Stomach (tissue), 8 donors: ENCODE measurements at regions not wholly inside any gene's neighbourhood (a gene's known extent, or its start where the extent isn't known, plus 50 kb on each side); places are given as distances from the start of the nearest gene placed in this dataset.

Experiments
- DNase-seq, 2 donors: peaks; one replicate each; pipeline versions ENCODE4 v3.0.0 to v3.0.0-alpha.2; 2013 to 2019
- H3K27ac ChIP-seq, 5 donors: fragments of 200-600 bp in 4 of 5; sonication (generic) in 4 of 5; one replicate each; pipeline ENCODE4 v1.5.1; 2013 to 2019; ENCODE audit warnings: mild to moderate bottlenecking in 1 of 5, moderate library complexity in 1 of 5
- H3K27me3 ChIP-seq, 3 donors: fragments of 200-600 bp; sonication (generic); one replicate each; pipeline ENCODE4 v1.5.1; 2017 to 2019; ENCODE audit warnings: mixed run types in 1 of 3
- H3K36me3 ChIP-seq, 4 donors: fragments of 200-600 bp; sonication (generic); 1 replicate in 3 of 4; 2 replicates in 1 of 4; pipeline ENCODE4 v1.5.1; 2016 to 2019
- H3K4me1 ChIP-seq, 4 donors: fragments of 200-600 bp; sonication (generic); one replicate each; pipeline ENCODE4 v1.5.1; 2016 to 2019
- H3K4me3 ChIP-seq, 4 donors: fragments of 200-600 bp; sonication (generic) in 3 of 4; one replicate each; pipeline ENCODE4 v1.5.1; 2016 to 2019; ENCODE audit warnings: mild to moderate bottlenecking in 1 of 4
- H3K9me3 ChIP-seq, 4 donors: fragments of 200-600 bp; sonication (generic); one replicate each; pipeline ENCODE4 v1.5.1; 2016 to 2019
- EP300 ChIP-seq: sonication (generic); formaldehyde crosslinking; IDR thresholded peaks from one replicate; pipeline ENCODE4 v1.6.1; 2017; ENCODE audit warnings: antibody characterized with exemption
- POLR2A ChIP-seq, 4 donors: fragments of 450-650 bp; IDR thresholded peaks; one replicate each; pipeline ENCODE4 v1.6.1; 2016; ENCODE audit warnings: antibody characterized with exemption in 4 of 4, control low read depth in 2 of 4, mild to moderate bottlenecking in 1 of 4, moderate library complexity in 1 of 4
- POLR2AphosphoS5 ChIP-seq, 3 donors: sonication (generic); formaldehyde crosslinking; IDR thresholded peaks; one replicate each; pipeline ENCODE4 v1.6.1; 2016; ENCODE audit warnings: antibody characterized with exemption in 3 of 3
- WGBS, 5 donors: extraction: QIAGEN DNeasy Blood & Tissue Kit in 3 of 5; methylation state at CpG; one replicate each; pipeline versions ENCODE4 v1.1.5 to v1.1.7; 2013 to 2018; 5-methylcytosine and 5-hydroxymethylcytosine counted together
- intact Hi-C: fragments of 100-400 bp; cut with DNase I; formaldehyde crosslinking; loops from one replicate; pipeline ENCODE4 v1.15.1; 2023; ENCODE audit warnings: low total_unique reads
- TF ChIP-seq, protein P1 (sequence below), 7 experiments: fragments of 450-650 bp in 4 of 7; fragments of 200-600 bp in 3 of 7; sonication (generic) in 3 of 7; IDR thresholded peaks; one replicate each; pipeline ENCODE4 v1.5.1; 2016 to 2019; ENCODE audit warnings: antibody characterized with exemption in 7 of 7, control low read depth in 2 of 7, mild to moderate bottlenecking in 1 of 7
- donor health status: healthy with polysubstance abuse.
- donor health status: Bipolar disorder and iron deficiency.
- donor health status: healthy.

- intact Hi-C loops, result no loop called here
- Histone ChIP-seq H3K9me3 (no peaks in the 10 kb centered on the region), H3K27ac (no peak overlapping the region), H3K4me3 (no peak overlapping the region), H3K27me3 (peaks cover 0 to 4% (median 0%) of the 10 kb centered on the region in 3 donors), H3K36me3 (no peaks in the 10 kb centered on the region), H3K4me1 (no peaks in the 10 kb centered on the region)
- WGBS, 5 donors, result 46 to 55% (median 52%) methylated on average over 3 of the region's 3 CpGs
- DNase-seq, result no peak
- TF ChIP-seq POLR2AphosphoS5 (IDR thresholded peaks at IDR 0.05), result no peak
- TF ChIP-seq EP300, result no peak
- TF ChIP-seq, protein P1, sequence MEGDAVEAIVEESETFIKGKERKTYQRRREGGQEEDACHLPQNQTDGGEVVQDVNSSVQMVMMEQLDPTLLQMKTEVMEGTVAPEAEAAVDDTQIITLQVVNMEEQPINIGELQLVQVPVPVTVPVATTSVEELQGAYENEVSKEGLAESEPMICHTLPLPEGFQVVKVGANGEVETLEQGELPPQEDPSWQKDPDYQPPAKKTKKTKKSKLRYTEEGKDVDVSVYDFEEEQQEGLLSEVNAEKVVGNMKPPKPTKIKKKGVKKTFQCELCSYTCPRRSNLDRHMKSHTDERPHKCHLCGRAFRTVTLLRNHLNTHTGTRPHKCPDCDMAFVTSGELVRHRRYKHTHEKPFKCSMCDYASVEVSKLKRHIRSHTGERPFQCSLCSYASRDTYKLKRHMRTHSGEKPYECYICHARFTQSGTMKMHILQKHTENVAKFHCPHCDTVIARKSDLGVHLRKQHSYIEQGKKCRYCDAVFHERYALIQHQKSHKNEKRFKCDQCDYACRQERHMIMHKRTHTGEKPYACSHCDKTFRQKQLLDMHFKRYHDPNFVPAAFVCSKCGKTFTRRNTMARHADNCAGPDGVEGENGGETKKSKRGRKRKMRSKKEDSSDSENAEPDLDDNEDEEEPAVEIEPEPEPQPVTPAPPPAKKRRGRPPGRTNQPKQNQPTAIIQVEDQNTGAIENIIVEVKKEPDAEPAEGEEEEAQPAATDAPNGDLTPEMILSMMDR (IDR thresholded peaks at IDR 0.05), result no peak
- TF ChIP-seq POLR2A (IDR thresholded peaks at IDR 0.05), result no peak
Measured at GRCh38 chr15:61731099-61731498, 329.1 kb downstream of the VPS13C start.

DNA sequence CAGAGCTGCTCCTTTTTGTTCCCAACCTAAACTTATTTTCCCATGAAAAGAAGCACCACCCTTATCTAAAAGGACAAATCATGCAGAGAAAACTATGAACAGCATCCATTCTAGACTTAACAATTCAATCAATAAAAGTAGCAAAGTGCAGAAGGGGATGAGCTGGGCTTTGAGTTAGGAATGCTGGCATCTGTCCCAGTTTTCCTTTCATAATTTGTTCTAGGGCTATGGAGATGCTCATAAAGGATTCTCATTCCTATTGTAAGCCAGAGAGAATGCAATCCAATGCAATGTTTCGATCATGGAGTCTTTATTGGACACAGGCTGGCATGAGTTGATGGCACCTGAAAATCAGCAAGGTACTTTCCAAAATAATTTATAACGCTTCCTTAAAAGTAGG, 330.6 kb downstream of the VPS13C start:
- intact Hi-C loops, result no loop called here
- no peak for DNase-seq
- H3K27ac ChIP-seq, result no peak overlapping the region
- no peak for TF ChIP-seq POLR2A (IDR thresholded peaks at IDR 0.05)
- TF ChIP-seq, protein P1 (IDR thresholded peaks at IDR 0.05), result no peak
- TF ChIP-seq EP300, result no peak
- TF ChIP-seq POLR2AphosphoS5 (IDR thresholded peaks at IDR 0.05), result no peak
- H3K9me3 ChIP-seq, result no peaks in the 10 kb centered on the region
- no peaks in the 10 kb centered on the region for H3K36me3 ChIP-seq
- no peaks in the 10 kb centered on the region for H3K4me1 ChIP-seq
- peaks cover 0 to 4% (median 0%) of the 10 kb centered on the region in 3 donors for H3K27me3 ChIP-seq
- WGBS, 5 donors, result 88 to 91% (median 90%) methylated on average over 2 of the region's 2 CpGs
- no peak overlapping the region for H3K4me3 ChIP-seq

GRCh38 chr15:61726166-61726565, 334.1 kb downstream of the VPS13C start:
- TF ChIP-seq, protein P1 (IDR thresholded peaks at IDR 0.05), result no peak
- TF ChIP-seq EP300 (no peak), POLR2A (IDR thresholded peaks at IDR 0.05) (no peak), POLR2AphosphoS5 (IDR thresholded peaks at IDR 0.05) (no peak)
- Histone ChIP-seq H3K27me3 (peaks cover 0 to 4% (median 0%) of the 10 kb centered on the region in 3 donors), H3K36me3 (no peaks in the 10 kb centered on the region), H3K27ac (no peak overlapping the region), H3K4me1 (no peaks in the 10 kb centered on the region), H3K4me3 (no peak overlapping the region), H3K9me3 (no peaks in the 10 kb centered on the region)
- intact Hi-C loops, result no loop called here
- DNase-seq, result no peak
- 55 to 71% (median 57%) methylated on average over 7 of the region's 7 CpGs for WGBS, 5 donors

GRCh38 chr15:61725251-61725650, 335.0 kb downstream of the VPS13C start:
- 61 to 71% (median 68%) methylated on average over 3 of the region's 3 CpGs for WGBS, 5 donors
- H3K27me3 ChIP-seq, result peaks cover 0 to 4% (median 0%) of the 10 kb centered on the region in 3 donors
- H3K27ac ChIP-seq, result no peak overlapping the region
- no peaks in the 10 kb centered on the region for H3K4me1 ChIP-seq
- no peak overlapping the region for H3K4me3 ChIP-seq
- intact Hi-C loops, result no loop called here
- H3K9me3 ChIP-seq, result no peaks in the 10 kb centered on the region
- no peak for DNase-seq
- H3K36me3 ChIP-seq, result no peaks in the 10 kb centered on the region
- TF ChIP-seq EP300 (no peak), POLR2A (IDR thresholded peaks at IDR 0.05) (no peak), POLR2AphosphoS5 (IDR thresholded peaks at IDR 0.05) (no peak)
- TF ChIP-seq, protein P1 (IDR thresholded peaks at IDR 0.05), result no peak
